Stomach (tissue), 8 donors: ENCODE measurements at regions not wholly inside any gene's neighbourhood (a gene's known extent, or its start where the extent isn't known, plus 50 kb on each side); places are given as distances from the start of the nearest gene placed in this dataset.
"Not testable (repeated sequence)": the region's sequence is repeated elsewhere in the genome, so short reads cannot be mapped to it uniquely, and the experiment has no call there.

ENCODE experiments used
- DNase-seq, 2 donors: peaks; one replicate each; pipeline versions ENCODE4 v3.0.0 to v3.0.0-alpha.2; 2013 to 2019
- H3K27ac ChIP-seq, 5 donors: fragments of 200-600 bp in 4 of 5; sonication (generic) in 4 of 5; one replicate each; pipeline ENCODE4 v1.5.1; 2013 to 2019; ENCODE audit warnings: mild to moderate bottlenecking in 1 of 5, moderate library complexity in 1 of 5
- H3K27me3 ChIP-seq, 3 donors: fragments of 200-600 bp; sonication (generic); one replicate each; pipeline ENCODE4 v1.5.1; 2017 to 2019; ENCODE audit warnings: mixed run types in 1 of 3
- H3K36me3 ChIP-seq, 4 donors: fragments of 200-600 bp; sonication (generic); 1 replicate in 3 of 4; 2 replicates in 1 of 4; pipeline ENCODE4 v1.5.1; 2016 to 2019
- H3K4me1 ChIP-seq, 4 donors: fragments of 200-600 bp; sonication (generic); one replicate each; pipeline ENCODE4 v1.5.1; 2016 to 2019
- H3K4me3 ChIP-seq, 4 donors: fragments of 200-600 bp; sonication (generic) in 3 of 4; one replicate each; pipeline ENCODE4 v1.5.1; 2016 to 2019; ENCODE audit warnings: mild to moderate bottlenecking in 1 of 4
- H3K9me3 ChIP-seq, 4 donors: fragments of 200-600 bp; sonication (generic); one replicate each; pipeline ENCODE4 v1.5.1; 2016 to 2019
- EP300 ChIP-seq: sonication (generic); formaldehyde crosslinking; IDR thresholded peaks from one replicate; pipeline ENCODE4 v1.6.1; 2017; ENCODE audit warnings: antibody characterized with exemption
- POLR2A ChIP-seq, 4 donors: fragments of 450-650 bp; IDR thresholded peaks; one replicate each; pipeline ENCODE4 v1.6.1; 2016; ENCODE audit warnings: antibody characterized with exemption in 4 of 4, control low read depth in 2 of 4, mild to moderate bottlenecking in 1 of 4, moderate library complexity in 1 of 4
- POLR2AphosphoS5 ChIP-seq, 3 donors: sonication (generic); formaldehyde crosslinking; IDR thresholded peaks; one replicate each; pipeline ENCODE4 v1.6.1; 2016; ENCODE audit warnings: antibody characterized with exemption in 3 of 3
- WGBS, 5 donors: extraction: QIAGEN DNeasy Blood & Tissue Kit in 3 of 5; methylation state at CpG; one replicate each; pipeline versions ENCODE4 v1.1.5 to v1.1.7; 2013 to 2018; 5-methylcytosine and 5-hydroxymethylcytosine counted together
- intact Hi-C: fragments of 100-400 bp; cut with DNase I; formaldehyde crosslinking; loops from one replicate; pipeline ENCODE4 v1.15.1; 2023; ENCODE audit warnings: low total_unique reads
- TF ChIP-seq, protein P1 (sequence below), 7 experiments: fragments of 450-650 bp in 4 of 7; fragments of 200-600 bp in 3 of 7; sonication (generic) in 3 of 7; IDR thresholded peaks; one replicate each; pipeline ENCODE4 v1.5.1; 2016 to 2019; ENCODE audit warnings: antibody characterized with exemption in 7 of 7, control low read depth in 2 of 7, mild to moderate bottlenecking in 1 of 7
- donor health status: healthy with polysubstance abuse.
- donor health status: Bipolar disorder and iron deficiency.
- donor health status: healthy.

DNA sequence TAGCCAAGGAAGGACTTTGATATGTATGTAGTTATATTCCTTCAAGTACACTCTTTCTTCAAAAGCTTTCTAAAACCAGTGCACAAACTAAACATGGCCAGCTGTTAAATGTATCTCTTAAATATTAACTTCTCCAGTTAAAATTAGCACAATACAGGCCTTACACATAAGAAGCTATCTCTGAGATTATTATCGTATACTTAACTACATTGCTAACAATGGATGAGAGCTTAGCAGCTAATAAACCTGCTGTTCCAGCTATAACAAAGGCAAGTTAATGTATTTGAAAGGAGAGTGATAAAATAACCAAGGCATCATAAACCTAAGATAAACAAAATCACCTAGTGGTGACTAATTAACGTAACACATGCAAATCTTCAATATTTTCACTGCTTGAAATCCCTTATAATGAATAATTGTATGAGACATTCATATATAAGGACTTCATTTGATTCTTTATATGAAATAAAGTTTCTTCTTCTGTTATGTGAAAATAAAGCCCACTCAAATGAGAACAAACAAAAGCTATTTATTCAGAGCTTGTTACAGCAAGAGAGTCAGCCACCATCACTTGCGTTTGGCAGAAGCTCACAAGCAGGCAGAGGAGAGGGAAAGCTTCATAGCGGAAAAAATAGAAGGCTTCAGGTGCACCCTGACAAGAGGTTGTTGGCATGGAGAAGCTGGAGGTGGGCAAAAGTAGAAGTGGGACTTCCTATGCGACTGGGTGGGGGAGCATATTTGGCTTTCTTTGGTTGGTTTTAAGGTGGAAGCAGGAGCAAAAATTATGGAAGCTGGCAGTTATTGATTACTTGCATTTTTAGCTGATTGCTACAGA, 274.1 kb upstream of the CHRM3 start:
- no peak for DNase-seq
- 40 to 56% (median 45%) methylated on average over 5 of the region's 5 CpGs for WGBS, 5 donors
- no peaks in the 10 kb centered on the region for H3K9me3 ChIP-seq

DNA sequence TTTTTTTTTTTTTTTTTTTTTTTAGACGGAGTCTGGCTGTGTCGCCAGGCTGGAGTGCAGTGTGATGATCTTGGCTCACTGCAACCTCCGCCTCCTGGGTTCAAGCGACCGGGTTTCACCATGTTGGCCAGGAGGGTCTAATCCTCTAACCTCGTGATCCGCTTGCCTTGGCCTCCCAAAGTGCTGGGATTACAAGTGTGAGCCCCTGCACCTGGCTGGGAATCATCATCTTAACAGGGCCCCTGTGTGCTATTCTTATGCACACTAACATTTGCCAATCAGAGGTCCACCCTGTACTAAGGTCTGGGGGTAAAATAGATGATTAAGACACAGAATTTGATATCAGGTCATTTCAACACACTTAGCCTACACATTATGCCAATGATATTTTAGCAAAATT, 278.7 kb upstream of the CHRM3 start:
- Histone ChIP-seq H3K4me1 (no peaks in the 10 kb centered on the region), H3K36me3 (no peaks in the 10 kb centered on the region), H3K9me3 (no peaks in the 10 kb centered on the region), H3K27ac (no peak overlapping the region), H3K4me3 (no peak overlapping the region), H3K27me3 (no peaks in the 10 kb centered on the region)
- no peak for DNase-seq
- WGBS, 5 donors: 81 to 91% (median 85%) methylated on average over 7 of the region's 7 CpGs
- intact Hi-C loops: no loop called here
- TF ChIP-seq, protein P1, sequence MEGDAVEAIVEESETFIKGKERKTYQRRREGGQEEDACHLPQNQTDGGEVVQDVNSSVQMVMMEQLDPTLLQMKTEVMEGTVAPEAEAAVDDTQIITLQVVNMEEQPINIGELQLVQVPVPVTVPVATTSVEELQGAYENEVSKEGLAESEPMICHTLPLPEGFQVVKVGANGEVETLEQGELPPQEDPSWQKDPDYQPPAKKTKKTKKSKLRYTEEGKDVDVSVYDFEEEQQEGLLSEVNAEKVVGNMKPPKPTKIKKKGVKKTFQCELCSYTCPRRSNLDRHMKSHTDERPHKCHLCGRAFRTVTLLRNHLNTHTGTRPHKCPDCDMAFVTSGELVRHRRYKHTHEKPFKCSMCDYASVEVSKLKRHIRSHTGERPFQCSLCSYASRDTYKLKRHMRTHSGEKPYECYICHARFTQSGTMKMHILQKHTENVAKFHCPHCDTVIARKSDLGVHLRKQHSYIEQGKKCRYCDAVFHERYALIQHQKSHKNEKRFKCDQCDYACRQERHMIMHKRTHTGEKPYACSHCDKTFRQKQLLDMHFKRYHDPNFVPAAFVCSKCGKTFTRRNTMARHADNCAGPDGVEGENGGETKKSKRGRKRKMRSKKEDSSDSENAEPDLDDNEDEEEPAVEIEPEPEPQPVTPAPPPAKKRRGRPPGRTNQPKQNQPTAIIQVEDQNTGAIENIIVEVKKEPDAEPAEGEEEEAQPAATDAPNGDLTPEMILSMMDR (IDR thresholded peaks at IDR 0.05): no peak
- no peak for TF ChIP-seq POLR2A (IDR thresholded peaks at IDR 0.05)
- no peak for TF ChIP-seq EP300
- TF ChIP-seq POLR2AphosphoS5 (IDR thresholded peaks at IDR 0.05): no peak

More for the DNA sequence above, 274.1 kb upstream of the CHRM3 start:
- intact Hi-C loops: no loop called here
- no peaks in the 10 kb centered on the region for H3K4me1 ChIP-seq
- no peak for TF ChIP-seq POLR2AphosphoS5 (IDR thresholded peaks at IDR 0.05)
- TF ChIP-seq, protein P1 (IDR thresholded peaks at IDR 0.05): no peak
- TF ChIP-seq EP300: no peak
- TF ChIP-seq POLR2A (IDR thresholded peaks at IDR 0.05): no peak
- no peaks in the 10 kb centered on the region for H3K36me3 ChIP-seq
- no peaks in the 10 kb centered on the region for H3K27me3 ChIP-seq
- no peak overlapping the region for H3K27ac ChIP-seq
- no peak overlapping the region for H3K4me3 ChIP-seq

DNA sequence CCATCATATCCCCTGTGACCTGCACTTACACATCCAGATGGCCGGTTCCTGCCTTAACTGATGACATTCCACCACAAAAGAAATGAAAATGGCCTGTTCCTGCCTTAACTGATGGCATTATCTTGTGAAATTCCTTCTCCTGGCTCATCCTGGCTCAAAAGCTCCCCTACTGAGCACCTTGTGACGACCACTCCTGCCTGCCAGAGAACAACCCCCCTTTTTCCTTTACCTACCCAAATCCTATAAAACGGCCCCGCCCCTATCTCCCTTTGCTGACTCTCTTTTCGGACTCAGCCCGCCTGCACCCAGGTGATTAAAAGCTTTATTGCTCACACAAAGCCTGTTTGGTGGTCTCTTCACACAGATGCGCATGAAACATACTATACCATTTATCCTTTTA, 279.7 kb upstream of the CHRM3 start:
- intact Hi-C loops, H3K4me1 ChIP-seq, H3K27ac ChIP-seq, DNase-seq, H3K27me3 ChIP-seq, H3K4me3 ChIP-seq, H3K36me3 ChIP-seq, H3K9me3 ChIP-seq: not testable (repeated sequence)
- 71 to 86% (median 85%) methylated on average over 5 to 7 of the region's 7 CpGs for WGBS, 5 donors

DNA sequence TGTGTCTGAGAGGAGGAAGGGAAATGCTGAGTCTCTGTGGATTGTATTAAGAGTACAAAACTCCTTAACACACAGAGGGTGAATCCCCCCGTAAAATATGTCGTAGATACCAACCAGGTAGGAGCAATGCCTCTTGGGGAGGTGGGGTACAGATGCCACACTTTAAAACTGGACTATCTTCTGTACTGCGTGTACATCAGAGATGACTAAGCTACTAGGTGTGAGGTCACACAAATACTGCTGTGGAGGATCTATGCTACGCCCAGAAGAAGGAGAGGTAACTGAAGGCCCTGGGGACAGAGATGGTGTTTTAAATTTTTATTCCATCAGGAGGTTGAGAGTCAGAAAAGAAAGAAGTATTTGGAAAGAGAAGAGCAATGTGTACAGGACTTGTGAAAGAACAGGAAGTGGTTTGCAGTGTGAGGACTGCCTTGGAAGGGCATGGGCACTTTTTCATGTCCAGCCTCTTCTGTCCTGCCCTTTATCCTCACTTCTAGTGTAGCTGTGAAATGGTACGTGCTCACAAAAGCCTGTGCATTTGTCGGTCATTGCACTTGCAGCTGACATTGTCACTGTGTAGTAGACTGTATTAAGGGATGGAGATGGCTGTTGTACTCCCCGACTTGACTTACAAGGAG, 287.8 kb upstream of the CHRM3 start:
- no peaks in the 10 kb centered on the region for H3K36me3 ChIP-seq
- no peak for DNase-seq
- no peaks in the 10 kb centered on the region for H3K9me3 ChIP-seq
- H3K4me3 ChIP-seq: no peak overlapping the region
- H3K27ac ChIP-seq: no peak overlapping the region
- WGBS, 5 donors: 74 to 87% (median 84%) methylated on average over 7 of the region's 7 CpGs
- no peaks in the 10 kb centered on the region for H3K4me1 ChIP-seq
- no peaks in the 10 kb centered on the region for H3K27me3 ChIP-seq
- intact Hi-C loops: no loop called here
- no peak for TF ChIP-seq POLR2AphosphoS5 (IDR thresholded peaks at IDR 0.05)
- TF ChIP-seq, protein P1 (IDR thresholded peaks at IDR 0.05): no peak
- no peak for TF ChIP-seq EP300
- no peak for TF ChIP-seq POLR2A (IDR thresholded peaks at IDR 0.05)

DNA sequence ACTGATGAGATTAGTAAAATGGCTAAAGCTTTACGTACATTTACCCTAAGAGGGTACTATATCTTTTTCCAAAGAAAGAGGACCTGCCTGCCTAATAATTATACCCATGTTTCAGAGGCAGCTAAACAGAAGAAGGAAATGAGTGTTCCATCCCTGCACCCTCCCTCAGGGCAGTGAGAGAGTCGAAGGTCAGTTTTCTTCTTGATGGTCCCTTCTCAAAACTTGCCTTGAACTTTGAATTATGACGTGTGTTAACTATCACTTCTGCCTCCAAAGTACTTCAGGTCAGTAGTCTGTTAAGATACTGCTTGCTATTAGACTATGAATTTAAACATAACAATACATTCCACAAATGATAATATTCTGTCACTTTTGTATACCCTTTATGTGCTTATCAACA, 294.8 kb upstream of the CHRM3 start:
- TF ChIP-seq POLR2A (IDR thresholded peaks at IDR 0.05): no peak
- TF ChIP-seq EP300: no peak
- TF ChIP-seq, protein P1 (IDR thresholded peaks at IDR 0.05): no peak
- TF ChIP-seq POLR2AphosphoS5 (IDR thresholded peaks at IDR 0.05): no peak
- Histone ChIP-seq H3K36me3 (no peaks in the 10 kb centered on the region), H3K4me1 (no peaks in the 10 kb centered on the region), H3K9me3 (no peaks in the 10 kb centered on the region), H3K4me3 (no peak overlapping the region), H3K27ac (no peak overlapping the region), H3K27me3 (no peaks in the 10 kb centered on the region)
- DNase-seq: no peak
- intact Hi-C loops: no loop called here
- 62 to 71% (median 67%) methylated on average over 3 of the region's 3 CpGs for WGBS, 5 donors
